ENCODE measurements at regions not wholly inside any gene's neighbourhood (a gene's known extent, or its start where the extent isn't known, plus 50 kb on each side); places are given as distances from the start of the nearest gene placed in this dataset.

- ATAC-seq (no peak), DNase-seq (no peak)
- 63% methylated on average over 2 of the region's 2 CpGs for WGBS
- Histone ChIP-seq H3K4me3 (ENCODE audit: low read length) (no peak overlapping the region), H3K9me3 (ENCODE audit: control insufficient read depth, low read length) (no peaks in the 10 kb centered on the region), H3K27ac (ENCODE audit: low read length) (no peak overlapping the region), H3K4me1 (ENCODE audit: control insufficient read depth, insufficient read depth, low read length) (no peaks in the 10 kb centered on the region), H3K27me3 (ENCODE audit: control insufficient read depth, insufficient read depth) (no peaks in the 10 kb centered on the region)
- intact Hi-C loops (cut with DNase I), result no loop called here
These were observed 77.8 kb upstream of the MGAT4C start for GRCh38 chr12:86333955-86334522.

GRCh38 chr12:86331457-86331856 is 75.3 kb upstream of the MGAT4C start:
- H3K27ac ChIP-seq (ENCODE audit: low read length), result no peak overlapping the region
- WGBS, result 39% methylated on average over 2 of the region's 2 CpGs
- H3K9me3 ChIP-seq (ENCODE audit: control insufficient read depth, low read length), result no peaks in the 10 kb centered on the region
- ATAC-seq (no peak), DNase-seq (no peak)
- H3K27me3 ChIP-seq (ENCODE audit: control insufficient read depth, insufficient read depth), result no peaks in the 10 kb centered on the region
- intact Hi-C loops (cut with DNase I), result no loop called here
- H3K4me3 ChIP-seq (ENCODE audit: low read length), result no peak overlapping the region
- no peaks in the 10 kb centered on the region for H3K4me1 ChIP-seq (ENCODE audit: control insufficient read depth, insufficient read depth, low read length)

DNA sequence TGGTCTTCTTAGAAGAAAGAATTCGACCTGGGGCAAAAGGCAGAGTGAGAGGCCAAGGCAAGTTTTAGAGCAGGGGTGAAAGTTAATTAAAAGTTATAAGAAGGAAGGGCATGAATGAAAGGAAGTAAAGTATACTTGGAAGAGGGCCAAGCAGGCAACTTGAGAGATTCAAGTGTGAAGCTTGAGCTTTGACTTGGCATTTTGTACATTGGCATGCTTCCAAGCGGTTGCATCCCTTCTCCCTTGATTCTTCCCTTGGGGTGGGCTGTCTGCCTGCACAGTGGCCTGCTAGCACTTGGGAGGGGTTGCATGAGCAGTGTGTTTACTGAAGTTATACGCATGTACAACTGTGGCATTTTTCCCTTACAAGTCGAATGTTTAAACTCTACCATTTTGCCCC is 74.8 kb upstream of the MGAT4C start:
- H3K4me3 ChIP-seq (ENCODE audit: low read length), result no peak overlapping the region
- intact Hi-C loops (cut with DNase I), result no loop called here
- no peak for DNase-seq
- H3K27me3 ChIP-seq (ENCODE audit: control insufficient read depth, insufficient read depth), result no peaks in the 10 kb centered on the region
- WGBS, result 75% methylated on average over 4 of the region's 4 CpGs
- no peak for ATAC-seq
- no peaks in the 10 kb centered on the region for H3K9me3 ChIP-seq (ENCODE audit: control insufficient read depth, low read length)
- no peaks in the 10 kb centered on the region for H3K4me1 ChIP-seq (ENCODE audit: control insufficient read depth, insufficient read depth, low read length)
- H3K27ac ChIP-seq (ENCODE audit: low read length), result no peak overlapping the region

DNA sequence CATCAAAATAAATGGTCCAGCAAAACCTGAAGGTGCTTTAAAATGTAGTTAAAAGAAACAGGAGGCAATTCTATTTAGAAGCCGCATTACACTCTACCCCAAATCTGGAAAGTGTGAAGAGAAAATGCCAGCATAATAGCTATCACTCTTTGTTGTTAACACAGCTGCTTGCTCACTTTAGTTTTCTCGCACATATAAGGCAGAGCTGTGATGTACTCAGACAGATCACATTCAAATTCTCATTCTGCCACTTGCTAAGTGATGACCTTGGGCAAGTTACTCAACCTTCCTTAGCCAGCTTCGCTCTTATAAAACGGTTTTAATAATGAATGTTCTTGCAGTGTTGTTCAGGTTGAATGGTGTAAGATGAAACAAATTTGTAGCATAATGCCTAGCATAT is 56.0 kb upstream of the MGAT4C start:
- Histone ChIP-seq H3K9me3 (ENCODE audit: control insufficient read depth, low read length) (no peaks in the 10 kb centered on the region), H3K4me1 (ENCODE audit: control insufficient read depth, insufficient read depth, low read length) (no peaks in the 10 kb centered on the region), H3K4me3 (ENCODE audit: low read length) (no peak overlapping the region), H3K27ac (ENCODE audit: low read length) (no peak overlapping the region), H3K27me3 (ENCODE audit: control insufficient read depth, insufficient read depth) (no peaks in the 10 kb centered on the region)
- intact Hi-C loops (cut with DNase I), result loop anchor here in 1 of 4 donors (10.0 kb wide), 1 partner anchor 47 kb away; no protein-coding TSS in a partner anchor
- no peak for DNase-seq
- peak; percentile 51 to 67 for ATAC-seq
- WGBS, result 65% methylated on average over 4 of the region's 4 CpGs

Measured in right cardiac atrium (tissue), 5 donors.